DMS 273 (cell line): ENCODE measurements at regions not wholly inside any gene's neighbourhood (a gene's known extent, or its start where the extent isn't known, plus 50 kb on each side); places are given as distances from the start of the nearest gene placed in this dataset.
A peak's percentile ranks its signal among the peaks of the same experiment; 100 is the strongest.

ENCODE experiments used
- DNase-seq: peaks from one replicate; lab custom pipeline; 2025; ENCODE audit not compliant: unreplicated experiment; lab: John Stamatoyannopoulos, UW

- no peak for DNase-seq
Measured at GRCh38 chr5:96284727-96285389, 148.2 kb downstream of the PCSK1 start.

GRCh38 chr5:96283589-96283988 is 149.5 kb downstream of the PCSK1 start:
- DNase-seq: no peak

DNA sequence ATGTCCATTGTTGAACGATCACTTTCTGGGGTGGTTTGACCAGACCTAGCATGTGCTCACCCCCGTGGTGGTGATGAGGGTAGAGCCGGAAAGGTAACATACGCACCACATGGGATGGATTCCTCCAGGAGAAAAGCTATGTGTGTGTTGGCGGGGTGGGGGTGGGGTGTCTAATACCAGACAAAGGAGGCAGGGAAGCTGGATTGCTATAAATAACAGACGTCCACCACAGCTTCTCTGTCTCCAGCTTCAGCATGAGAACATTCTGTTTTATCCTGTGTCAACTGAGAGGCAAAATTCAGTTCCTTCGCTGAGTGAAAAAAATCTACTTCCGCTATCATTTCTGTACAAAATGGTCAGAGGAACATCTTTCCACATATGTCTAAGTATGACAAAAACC is 151.0 kb downstream of the PCSK1 start:
- no peak for DNase-seq

- no peak for DNase-seq
Measured at GRCh38 chr5:96280946-96281393, 152.1 kb downstream of the PCSK1 start.

DNA sequence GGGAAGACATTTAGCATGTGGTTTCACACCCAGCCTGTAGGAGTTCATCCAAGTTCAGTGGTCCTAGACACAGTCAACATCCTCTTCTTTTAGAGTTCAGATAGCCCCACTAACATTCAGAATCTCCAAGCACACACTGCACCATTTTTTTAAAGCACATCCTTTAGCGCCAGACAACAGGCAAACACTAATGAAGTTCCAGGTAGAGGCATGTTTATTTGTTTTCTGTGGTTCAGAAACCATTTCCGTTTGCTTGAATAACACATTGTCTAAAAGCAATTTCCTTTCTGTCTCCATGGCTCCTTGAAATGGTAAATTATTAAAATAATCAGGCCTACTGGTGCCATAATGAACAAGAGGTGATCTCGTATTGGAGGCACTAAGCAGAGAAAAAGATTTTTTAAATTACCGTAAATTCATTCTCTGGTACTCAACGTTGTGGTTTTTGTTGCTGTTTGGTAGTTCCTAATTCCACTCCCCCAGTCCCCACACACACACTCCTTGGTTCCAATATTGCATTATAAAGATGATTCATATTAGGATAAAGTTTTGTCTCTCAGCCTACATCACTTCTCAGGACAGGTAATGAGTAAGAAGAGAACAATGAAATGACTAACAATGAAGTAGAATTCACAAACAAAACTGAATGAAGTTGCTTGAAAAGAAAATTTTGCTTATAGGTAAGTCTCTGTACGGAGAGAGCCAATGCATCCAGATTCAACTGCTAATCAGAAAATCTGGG is 153.1 kb downstream of the PCSK1 start:
- no peak for DNase-seq

DNA sequence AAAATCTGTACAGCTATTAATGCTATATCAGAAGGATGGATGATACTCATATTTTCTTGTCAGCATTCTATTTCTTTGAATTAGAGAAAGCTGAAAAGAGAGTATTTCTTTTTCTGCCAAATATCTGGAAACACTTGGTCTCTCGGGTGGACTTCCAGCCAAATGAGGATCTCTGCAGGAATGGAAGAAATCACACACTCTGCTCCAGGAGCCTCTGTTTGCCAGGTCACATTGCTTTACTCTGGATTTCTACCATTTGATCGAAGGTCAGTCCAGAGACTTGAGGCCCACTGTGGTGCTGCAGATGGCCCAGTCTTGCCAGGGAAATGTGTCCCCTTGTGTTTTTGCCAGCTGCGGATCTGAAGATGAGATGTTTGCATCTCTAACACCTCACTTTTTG is 154.1 kb downstream of the PCSK1 start:
- DNase-seq: no peak

DNA sequence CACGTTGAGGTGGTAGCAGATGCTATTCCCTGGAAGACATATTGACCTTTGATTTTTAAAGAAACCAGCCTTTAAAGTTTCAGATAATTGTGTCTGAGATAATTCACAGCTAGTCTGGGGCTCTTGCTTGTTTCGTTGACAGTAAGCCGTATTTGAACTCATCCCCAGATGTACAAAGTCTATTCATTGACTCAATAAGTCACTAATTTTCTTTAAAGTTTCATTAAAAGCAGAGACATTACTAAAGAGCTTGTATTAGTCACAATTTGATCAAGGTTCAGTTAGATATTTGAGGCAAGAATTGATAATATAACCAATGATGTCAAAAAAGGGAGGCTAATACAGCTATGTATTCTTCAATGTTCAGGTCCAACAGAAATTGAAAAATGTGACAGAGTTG is 158.0 kb downstream of the PCSK1 start:
- no peak for DNase-seq

GRCh38 chr5:96265487-96265886 is 167.6 kb downstream of the PCSK1 start:
- DNase-seq: no peak

GRCh38 chr5:96264047-96264446 is 169.0 kb downstream of the PCSK1 start:
- DNase-seq: no peak

DNA sequence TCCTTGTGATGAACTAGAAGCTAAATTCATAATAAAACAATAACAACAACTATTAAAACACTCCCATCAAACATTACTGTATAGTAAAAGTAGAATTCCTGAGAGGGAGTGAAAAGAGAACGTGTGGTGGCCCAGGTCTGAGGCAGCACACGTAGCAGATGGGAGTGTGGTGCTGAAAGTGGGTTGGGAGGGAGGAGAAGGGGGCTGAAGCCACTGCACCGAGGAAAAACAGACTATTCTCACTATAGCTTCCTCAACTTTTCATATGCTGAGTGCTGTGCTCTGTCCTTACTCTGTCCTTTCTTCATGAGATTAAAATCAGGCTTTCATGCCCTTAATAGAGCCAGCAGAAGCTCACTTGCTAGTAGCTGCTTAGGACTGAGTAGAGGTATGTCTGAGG is 170.9 kb downstream of the PCSK1 start:
- DNase-seq: no peak

- DNase-seq: no peak
Measured at GRCh38 chr5:96260009-96260408, 173.0 kb downstream of the PCSK1 start.

DNA sequence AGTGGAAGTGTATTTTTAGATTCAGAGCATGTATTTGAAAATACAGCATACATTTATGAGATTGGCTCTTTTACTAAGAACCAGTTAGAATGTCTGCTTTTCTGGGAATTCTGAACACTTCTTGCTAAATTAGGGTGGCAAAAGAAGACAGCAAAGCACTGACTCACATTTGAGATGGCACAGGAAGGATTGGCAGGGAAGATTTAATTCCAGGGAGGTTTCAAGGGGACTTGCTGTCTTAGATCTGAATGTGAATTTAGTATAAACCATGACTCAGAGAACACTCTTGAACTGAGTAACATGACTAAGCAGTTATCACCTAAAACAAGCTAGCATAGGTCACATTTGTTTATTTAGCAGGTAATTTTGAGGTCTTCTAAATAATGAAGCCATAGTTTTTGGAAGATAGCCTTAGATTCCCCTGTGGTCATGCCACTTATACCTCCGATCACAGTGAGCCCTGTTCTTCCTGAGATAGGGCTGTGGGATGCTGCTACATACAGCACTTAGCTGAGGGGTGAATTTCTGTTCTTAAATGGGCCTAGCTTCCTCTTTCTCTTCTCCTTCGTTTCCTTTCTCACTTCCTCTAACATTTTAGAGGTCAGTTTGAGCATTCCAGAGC is 173.8 kb downstream of the PCSK1 start:
- DNase-seq: no peak

- no peak for DNase-seq
Measured at GRCh38 chr5:96258692-96259091, 174.4 kb downstream of the PCSK1 start.

DNA sequence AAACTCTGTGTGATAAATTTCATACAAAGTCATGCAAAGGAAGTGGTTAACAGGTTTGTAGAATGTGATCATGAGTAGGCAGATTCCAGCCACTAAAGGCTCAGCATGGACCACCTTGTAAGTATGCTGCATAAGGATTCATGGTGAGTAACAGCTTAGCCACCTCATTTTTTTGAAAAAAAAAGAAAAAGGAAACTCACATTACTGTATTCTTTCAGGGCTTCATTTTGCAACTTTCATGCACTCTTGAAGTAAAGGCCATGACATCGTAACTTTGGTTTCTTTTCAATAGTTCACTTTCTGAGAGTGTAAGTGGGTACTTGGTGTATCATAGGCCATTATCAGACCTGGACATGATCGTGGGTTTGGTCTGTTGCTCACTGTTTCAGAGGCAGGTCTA is 175.1 kb downstream of the PCSK1 start:
- no peak for DNase-seq

DNA sequence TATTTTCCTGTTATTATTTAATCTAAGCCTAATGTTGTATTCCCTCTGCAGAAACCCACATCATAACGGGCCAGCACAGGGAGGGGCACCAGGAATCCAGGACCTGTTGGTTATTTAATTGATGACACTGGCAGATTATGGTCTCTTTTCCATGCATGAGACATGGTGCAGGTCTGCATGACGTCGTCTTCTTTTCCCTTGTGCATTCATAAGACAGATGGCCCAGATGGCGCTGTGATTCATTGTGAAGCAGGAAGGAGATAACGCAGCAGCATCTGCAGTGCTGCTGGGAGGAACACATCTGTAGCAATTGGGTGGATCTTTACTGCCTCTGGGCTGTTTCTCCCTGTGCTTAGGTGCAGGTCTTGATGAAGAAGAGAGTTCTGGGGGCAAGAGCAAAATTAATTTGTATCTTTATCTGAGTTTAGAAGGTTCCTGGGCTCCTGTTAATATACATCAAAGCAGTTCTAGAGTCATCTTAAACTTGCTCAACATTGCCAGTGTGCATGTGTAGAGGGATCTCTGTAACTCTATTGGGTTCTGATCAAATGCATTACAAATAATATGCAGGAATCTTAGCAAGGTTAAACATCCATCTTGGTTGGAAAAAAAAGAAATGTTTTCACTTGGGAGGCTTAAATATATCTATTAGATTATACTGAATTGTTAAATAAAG is 176.1 kb downstream of the PCSK1 start:
- DNase-seq: peak; percentile 93

DNA sequence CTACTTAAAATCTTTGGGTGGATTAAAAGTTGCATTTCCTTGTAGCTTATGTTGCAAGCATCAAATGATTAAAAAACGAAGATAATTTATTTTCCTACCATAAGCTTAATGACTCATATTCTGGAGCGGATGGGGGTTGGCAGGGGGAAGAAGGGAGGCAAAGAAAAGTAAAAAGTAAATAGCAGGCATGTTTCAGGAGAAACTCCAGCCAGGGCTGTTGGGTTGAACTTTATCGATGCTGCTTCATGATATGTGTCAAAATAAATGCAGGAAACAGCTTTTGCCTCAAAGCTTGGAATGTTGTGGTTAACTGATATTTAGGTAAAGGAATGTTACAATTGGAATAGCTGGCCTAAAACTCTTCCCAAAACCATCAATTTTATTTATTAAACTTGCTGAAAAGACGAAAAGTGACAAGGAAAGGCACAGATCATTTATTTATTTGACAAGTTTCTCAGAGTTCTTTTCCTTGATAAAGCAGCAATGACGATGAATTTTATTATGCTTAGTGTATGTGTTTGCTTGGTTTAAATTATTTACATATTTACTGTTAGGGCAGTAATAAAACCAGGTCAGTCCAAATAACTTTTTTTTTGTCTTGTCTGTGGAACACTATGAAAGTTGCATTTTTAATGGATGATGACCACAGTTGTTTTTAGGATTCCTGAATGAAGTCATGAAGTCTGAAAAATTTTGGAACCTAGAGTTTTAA is 177.9 kb downstream of the PCSK1 start:
- peak; percentile 16 for DNase-seq

DNA sequence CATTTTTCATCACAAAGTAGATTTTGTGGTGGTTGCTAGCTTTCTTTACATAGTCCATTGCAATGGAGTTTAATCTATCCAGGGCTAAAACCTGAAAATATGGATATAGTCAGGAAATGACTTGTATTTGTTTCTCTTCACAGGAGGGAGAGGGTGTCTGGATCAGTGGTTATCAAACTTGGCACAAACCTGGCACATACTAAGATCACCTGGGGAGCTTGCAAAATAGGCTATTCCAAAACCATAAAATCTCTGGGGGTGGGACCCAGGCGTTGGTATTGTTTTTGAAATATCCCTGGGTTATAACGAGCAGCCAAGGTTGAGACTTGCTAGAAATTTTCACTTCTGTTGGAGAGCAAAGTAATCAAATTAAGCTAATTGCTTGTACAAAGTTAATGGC is 179.9 kb downstream of the PCSK1 start:
- DNase-seq: peak; percentile 38

DNA sequence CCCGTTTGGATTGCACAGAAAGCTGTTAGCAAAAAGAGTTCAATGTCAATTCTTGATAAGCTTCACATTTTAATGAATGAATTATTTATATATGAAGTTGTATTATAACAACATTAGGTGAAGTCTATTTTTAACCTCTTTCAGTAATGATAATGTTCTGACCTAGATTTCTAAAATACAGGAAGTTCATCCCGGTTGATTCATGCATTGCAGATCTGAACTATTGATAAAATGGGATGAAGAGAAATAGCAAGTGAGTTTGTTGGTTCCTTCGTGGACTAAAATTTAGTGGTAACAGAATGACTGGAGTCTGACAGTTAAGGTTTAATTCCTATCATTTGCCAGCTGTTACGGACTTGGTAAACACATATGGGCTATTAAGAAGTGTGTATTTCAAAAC is 180.5 kb downstream of the PCSK1 start:
- peak; percentile 28 for DNase-seq

- DNase-seq: no peak
Measured at GRCh38 chr5:96250782-96251181, 182.3 kb downstream of the PCSK1 start.

- peak; percentile 31 for DNase-seq
Measured at GRCh38 chr5:96248131-96248530, 184.9 kb downstream of the PCSK1 start.

DNA sequence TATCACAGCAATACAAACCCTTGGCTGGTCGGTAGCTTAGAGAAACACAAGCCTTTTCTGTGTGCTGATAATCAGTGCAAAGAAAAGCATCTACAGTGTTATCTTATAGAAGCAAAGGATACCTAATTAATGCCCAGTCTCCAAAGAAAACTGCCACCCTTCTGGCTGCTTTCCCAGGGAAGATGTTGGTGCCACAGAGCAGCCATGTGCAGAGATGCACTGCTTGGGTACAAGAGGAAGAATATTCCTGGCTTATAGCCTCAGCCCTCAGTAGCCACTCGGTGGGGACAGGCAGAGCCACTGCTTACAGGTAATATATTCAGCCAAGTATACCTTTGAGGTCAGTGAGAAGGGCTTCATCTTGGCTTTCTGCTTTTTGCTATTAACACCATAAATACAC is 185.3 kb downstream of the PCSK1 start:
- peak; percentile 68 for DNase-seq
